SK-MEL-5 (cell line): ENCODE measurements at regions not wholly inside any gene's neighbourhood (a gene's known extent, or its start where the extent isn't known, plus 50 kb on each side); places are given as distances from the start of the nearest gene placed in this dataset.

Experiments used
- DNase-seq: peaks from one replicate; pipeline ENCODE4 v3.0.0-alpha.2; 2016; ENCODE audit warnings: low read depth, low spot score
- in situ Hi-C: cut with HindIII; loops from 2 replicates; pipeline ENCODE4 v1.10.0; 2016; ENCODE audit warnings: low sequenced_read_pairs, high pct_unique_total_duplicates, low pct_unique_long_range_greater_than_20kb

- in situ Hi-C loops, result no loop called here
- peak; percentile 95 for DNase-seq
Observed at GRCh38 chr15:38899300-38899699, 334.7 kb upstream of the RASGRP1 start.

- in situ Hi-C loops, result no loop called here
- peak; percentile 37 for DNase-seq
Observed at GRCh38 chr15:38904298-38904697, 339.7 kb upstream of the RASGRP1 start.

- in situ Hi-C loops, result no loop called here
Observed at GRCh38 chr15:38905632-38906031, 341.0 kb upstream of the RASGRP1 start.

GRCh38 chr15:38920966-38921365 is 356.4 kb upstream of the RASGRP1 start:
- in situ Hi-C loops, result no loop called here
- DNase-seq, result no peak

More at GRCh38 chr15:38905632-38906031, 341.0 kb upstream of the RASGRP1 start:
- no peak for DNase-seq

GRCh38 chr15:38921471-38921870 is 356.9 kb upstream of the RASGRP1 start:
- in situ Hi-C loops, result no loop called here
- DNase-seq, result no peak

- in situ Hi-C loops, result no loop called here
- DNase-seq, result no peak
Observed at GRCh38 chr15:38928431-38928830, 363.8 kb upstream of the RASGRP1 start.

- DNase-seq, result no peak
- in situ Hi-C loops, result no loop called here
Observed at GRCh38 chr15:38930851-38931572, 366.4 kb upstream of the RASGRP1 start.

GRCh38 chr15:38941399-38941953 is 376.9 kb upstream of the RASGRP1 start:
- in situ Hi-C loops, result no loop called here
- no peak for DNase-seq

GRCh38 chr15:38944536-38944935 is 379.9 kb upstream of the RASGRP1 start:
- in situ Hi-C loops, result no loop called here

GRCh38 chr15:38945551-38946298 is 381.1 kb upstream of the RASGRP1 start:
- in situ Hi-C loops, result no loop called here
- DNase-seq, result no peak

More at GRCh38 chr15:38944536-38944935, 379.9 kb upstream of the RASGRP1 start:
- no peak for DNase-seq

GRCh38 chr15:38954090-38954489 is 389.5 kb upstream of the RASGRP1 start:
- DNase-seq, result no peak

GRCh38 chr15:38961456-38961855 is 396.8 kb upstream of the RASGRP1 start:
- in situ Hi-C loops, result no loop called here
- no peak for DNase-seq

More at GRCh38 chr15:38954090-38954489, 389.5 kb upstream of the RASGRP1 start:
- in situ Hi-C loops, result no loop called here

GRCh38 chr15:38961931-38962330 is 397.3 kb upstream of the RASGRP1 start:
- DNase-seq, result no peak
- in situ Hi-C loops, result no loop called here

GRCh38 chr15:38972831-38973230 is 408.2 kb upstream of the RASGRP1 start:
- no peak for DNase-seq
- in situ Hi-C loops, result no loop called here

GRCh38 chr15:38975282-38975990 is 410.8 kb upstream of the RASGRP1 start:
- in situ Hi-C loops, result no loop called here
- no peak for DNase-seq

GRCh38 chr15:38991126-38991525 is 426.5 kb upstream of the RASGRP1 start:
- peak; percentile 75 for DNase-seq
- in situ Hi-C loops, result no loop called here

GRCh38 chr15:38991701-38992100 is 427.1 kb upstream of the RASGRP1 start:
- no peak for DNase-seq
- in situ Hi-C loops, result no loop called here

- in situ Hi-C loops, result no loop called here
Observed at GRCh38 chr15:38992506-38992905, 427.9 kb upstream of the RASGRP1 start.

More at GRCh38 chr15:38992506-38992905, 427.9 kb upstream of the RASGRP1 start:
- no peak for DNase-seq
